Upper lobe of left lung (tissue), 6 donors: ENCODE measurements at regions not wholly inside any gene's neighbourhood (a gene's known extent, or its start where the extent isn't known, plus 50 kb on each side); places are given as distances from the start of the nearest gene placed in this dataset.

Experiments
- ATAC-seq, 2 donors: fragments of 200-7000 bp; cut with Tn5 transposase; one replicate each; pipeline ENCODE4 v1.9.1; 2022; ENCODE audit warnings: mild to moderate bottlenecking in 2 of 2, moderate library complexity in 2 of 2; ENCODE audit not compliant: low FRiP score in 2 of 2
- DNase-seq, 2 donors: peaks; one replicate each; pipeline ENCODE4 v3.0.0-alpha.2; 2019 to 2020
- H3K27ac ChIP-seq, 4 donors: fragments of 200-600 bp; sonication (generic); one replicate each; pipeline ENCODE4 v1.5.1; 2016 to 2019
- H3K27me3 ChIP-seq, 4 donors: fragments of 200-600 bp; sonication (generic); one replicate each; pipeline ENCODE4 v1.5.1; 2017 to 2019
- H3K36me3 ChIP-seq, 4 donors: fragments of 200-600 bp; sonication (generic); one replicate each; pipeline ENCODE4 v1.5.1; 2016 to 2019
- H3K4me1 ChIP-seq, 4 donors: fragments of 200-600 bp; sonication (generic); one replicate each; pipeline ENCODE4 v1.5.1; 2018 to 2019
- H3K4me3 ChIP-seq, 4 donors: fragments of 200-600 bp; sonication (generic); one replicate each; pipeline ENCODE4 v1.5.1; 2017 to 2019; ENCODE audit warnings: mild to moderate bottlenecking in 2 of 4, moderate library complexity in 1 of 4
- H3K9me3 ChIP-seq, 4 donors: fragments of 200-600 bp; sonication (generic); one replicate each; pipeline ENCODE4 v1.5.1; 2018 to 2019
- CTCF ChIP-seq, 6 experiments: fragments of 450-650 bp in 4 of 6; fragments of 200-600 bp in 2 of 6; sonication (generic) in 2 of 6; IDR thresholded peaks; one replicate each; pipeline ENCODE4 v1.5.1; 2016 to 2019; ENCODE audit warnings: antibody characterized with exemption in 6 of 6
- EP300 ChIP-seq, 4 donors: sonication (generic); formaldehyde crosslinking; IDR thresholded peaks; one replicate each; pipeline ENCODE4 v1.5.1; 2017; ENCODE audit warnings: antibody characterized with exemption in 4 of 4, control low read depth in 2 of 4
- POLR2A ChIP-seq, 4 donors: fragments of 450-650 bp; IDR thresholded peaks; one replicate each; pipeline ENCODE4 v1.5.1; 2016 to 2017; ENCODE audit warnings: antibody characterized with exemption in 4 of 4, mild to moderate bottlenecking in 2 of 4
- POLR2AphosphoS5 ChIP-seq, 2 donors: sonication (generic); formaldehyde crosslinking; IDR thresholded peaks; one replicate each; pipeline ENCODE4 v1.5.1; 2017; ENCODE audit warnings: antibody characterized with exemption in 2 of 2
- WGBS, 2 donors: methylation state at CpG; one replicate each; pipeline ENCODE4 v1.1.5; 2017 to 2018; 5-methylcytosine and 5-hydroxymethylcytosine counted together
- donor health status: DM: no; HTN: no; CAD: no; lungs with moderate emphysema.
- donor health status: DM: no; HTN: yes; CAD: no; lungs with severe emphysema.

GRCh38 chr11:21659961-21660360 is 532.9 kb upstream of the ANO5 start:
- TF ChIP-seq CTCF (IDR thresholded peaks at IDR 0.05) = no peak
- no peaks in the 10 kb centered on the region for H3K4me1 ChIP-seq
- H3K36me3 ChIP-seq = no peaks in the 10 kb centered on the region
- no peak for DNase-seq
- no peaks in the 10 kb centered on the region for H3K9me3 ChIP-seq
- no peak for ATAC-seq
- no peak overlapping the region for H3K4me3 ChIP-seq
- H3K27ac ChIP-seq = no peak overlapping the region
- H3K27me3 ChIP-seq = no peaks in the 10 kb centered on the region

GRCh38 chr11:21675049-21675616 is 517.8 kb upstream of the ANO5 start:
- TF ChIP-seq EP300 (IDR thresholded peaks at IDR 0.05) (no peak), POLR2A (IDR thresholded peaks at IDR 0.05) (no peak), CTCF (IDR thresholded peaks at IDR 0.05) (no peak), POLR2AphosphoS5 (IDR thresholded peaks at IDR 0.05) (no peak)
- no peaks in the 10 kb centered on the region for H3K36me3 ChIP-seq
- no peaks in the 10 kb centered on the region for H3K4me1 ChIP-seq
- ATAC-seq (no peak), DNase-seq (no peak)
- H3K27me3 ChIP-seq = no peaks in the 10 kb centered on the region
- WGBS, 2 donors = 76 to 78% methylated on average over 6 of the region's 6 CpGs
- no peaks in the 10 kb centered on the region for H3K9me3 ChIP-seq
- no peak overlapping the region for H3K27ac ChIP-seq
- no peak overlapping the region for H3K4me3 ChIP-seq

GRCh38 chr11:21687643-21688042 is 505.2 kb upstream of the ANO5 start:
- DNase-seq (no peak), ATAC-seq (no peak)
- WGBS, 2 donors = 71% methylated on average over 1 of the region's 1 CpG
- Histone ChIP-seq H3K4me1 (no peaks in the 10 kb centered on the region), H3K4me3 (no peak overlapping the region), H3K27ac (no peak overlapping the region), H3K36me3 (no peaks in the 10 kb centered on the region), H3K9me3 (peaks cover 0 to 4% (median 0%) of the 10 kb centered on the region in 4 donors), H3K27me3 (no peaks in the 10 kb centered on the region)
- TF ChIP-seq POLR2A (IDR thresholded peaks at IDR 0.05) (no peak), CTCF (IDR thresholded peaks at IDR 0.05) (no peak), POLR2AphosphoS5 (IDR thresholded peaks at IDR 0.05) (no peak), EP300 (IDR thresholded peaks at IDR 0.05) (no peak)

GRCh38 chr11:21704539-21704938 is 488.3 kb upstream of the ANO5 start:
- no peak for TF ChIP-seq EP300 (IDR thresholded peaks at IDR 0.05)
- no peak for TF ChIP-seq POLR2A (IDR thresholded peaks at IDR 0.05)
- no peak for TF ChIP-seq CTCF (IDR thresholded peaks at IDR 0.05)
- TF ChIP-seq POLR2AphosphoS5 (IDR thresholded peaks at IDR 0.05) = no peak
- Histone ChIP-seq H3K4me3 (no peak overlapping the region), H3K9me3 (no peaks in the 10 kb centered on the region), H3K36me3 (no peaks in the 10 kb centered on the region), H3K27me3 (no peaks in the 10 kb centered on the region), H3K27ac (no peak overlapping the region), H3K4me1 (no peaks in the 10 kb centered on the region)
- 47 to 59% methylated on average over 2 of the region's 2 CpGs for WGBS, 2 donors
- ATAC-seq (no peak), DNase-seq (no peak)

GRCh38 chr11:21707116-21707739 is 485.7 kb upstream of the ANO5 start:
- DNase-seq = no peak
- ATAC-seq = no peak
- no peaks in the 10 kb centered on the region for H3K4me1 ChIP-seq
- H3K36me3 ChIP-seq = no peaks in the 10 kb centered on the region
- H3K27me3 ChIP-seq = no peaks in the 10 kb centered on the region
- 36 to 48% methylated on average over 2 of the region's 2 CpGs for WGBS, 2 donors
- no peak overlapping the region for H3K4me3 ChIP-seq
- H3K9me3 ChIP-seq = no peaks in the 10 kb centered on the region
- no peak for TF ChIP-seq CTCF (IDR thresholded peaks at IDR 0.05)
- TF ChIP-seq POLR2AphosphoS5 (IDR thresholded peaks at IDR 0.05) = no peak
- no peak for TF ChIP-seq EP300 (IDR thresholded peaks at IDR 0.05)
- no peak for TF ChIP-seq POLR2A (IDR thresholded peaks at IDR 0.05)
- no peak overlapping the region for H3K27ac ChIP-seq
